ENCODE measurements at regions not wholly inside any gene's neighbourhood (a gene's known extent, or its start where the extent isn't known, plus 50 kb on each side); places are given as distances from the start of the nearest gene placed in this dataset.

DNA sequence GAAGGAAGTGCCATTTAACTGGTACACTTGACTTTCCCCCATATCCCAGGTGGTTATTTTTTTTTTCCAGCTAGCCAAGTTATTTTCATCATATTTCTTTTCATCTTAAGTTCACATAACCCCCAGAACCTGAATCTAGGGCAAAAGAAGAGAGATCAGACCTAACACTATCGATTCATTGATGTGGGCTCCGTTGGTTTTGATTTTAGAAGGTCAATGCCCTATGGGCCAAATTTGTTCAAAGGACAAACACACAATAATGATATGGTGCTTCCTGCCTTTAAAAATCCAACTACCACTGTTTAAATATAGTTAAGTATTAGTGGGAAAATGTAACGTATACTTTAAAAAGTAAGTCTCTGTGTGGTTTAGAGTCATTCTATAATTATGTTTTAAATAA, 665.7 kb downstream of the ZNF674 start:
- CTCF ChIA-PET = no interaction called here
- DNase-seq = no peak
- Mint-ChIP-seq H3K9me3 (no peaks in the 10 kb centered on the region), H3K27me3 (peaks cover 4% of the 10 kb centered on the region), H3K27ac (no peak overlapping the region), H3K36me3 (no peaks in the 10 kb centered on the region), H3K4me3 (no peak overlapping the region), H3K4me1 (peaks cover 8% of the 10 kb centered on the region)

DNA sequence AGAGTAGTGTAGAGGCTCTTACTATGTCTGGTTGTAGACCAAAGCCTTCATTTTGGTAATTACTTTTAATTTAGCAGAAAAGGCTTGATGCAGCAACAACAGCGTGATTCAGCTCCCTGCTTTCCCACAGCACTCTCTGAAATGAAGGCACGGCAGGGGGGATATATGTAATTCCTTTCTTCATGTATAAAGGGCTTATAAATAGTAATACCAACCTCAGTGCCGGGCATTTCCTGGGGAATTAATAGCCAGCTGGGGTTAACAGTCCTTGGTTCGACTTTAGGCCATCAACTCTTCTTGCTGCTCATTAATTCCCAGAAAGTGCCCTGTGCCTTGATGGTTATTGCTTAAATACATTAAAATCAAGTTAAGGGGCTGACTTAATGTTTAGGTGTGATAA, 669.0 kb downstream of the ZNF674 start:
- H3K9me3 Mint-ChIP-seq = no peaks in the 10 kb centered on the region
- H3K4me1 Mint-ChIP-seq = peaks cover 4% of the 10 kb centered on the region
- CTCF ChIA-PET = no interaction called here
- no peak for DNase-seq
- H3K4me3 Mint-ChIP-seq = no peak overlapping the region
- no peak overlapping the region for H3K27ac Mint-ChIP-seq
- no peaks in the 10 kb centered on the region for H3K27me3 Mint-ChIP-seq
- H3K36me3 Mint-ChIP-seq = no peaks in the 10 kb centered on the region

DNA sequence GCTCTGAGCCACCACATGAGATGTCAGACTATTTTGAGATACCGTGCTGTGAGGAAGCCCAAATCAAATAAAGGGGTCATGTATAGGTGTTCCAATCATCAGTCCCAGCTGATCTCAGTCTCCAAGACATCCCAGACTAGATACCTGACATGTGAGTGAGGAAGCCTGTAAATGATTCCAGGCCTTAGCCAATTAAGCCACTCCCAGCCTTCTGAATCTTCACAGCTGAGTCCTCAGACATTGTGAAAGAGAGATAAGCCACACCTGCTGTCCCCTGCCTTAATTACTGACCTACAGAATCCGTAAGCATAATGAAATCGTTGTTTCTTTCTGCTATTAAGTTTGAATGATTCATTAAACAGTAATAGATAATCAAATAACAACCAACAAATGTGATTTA, 671.4 kb downstream of the ZNF674 start:
- Mint-ChIP-seq H3K9me3 (no peaks in the 10 kb centered on the region), H3K27me3 (no peaks in the 10 kb centered on the region), H3K36me3 (no peaks in the 10 kb centered on the region), H3K4me3 (no peak overlapping the region), H3K27ac (no peak overlapping the region), H3K4me1 (no peaks in the 10 kb centered on the region)
- CTCF ChIA-PET = no interaction called here
- no peak for DNase-seq

DNA sequence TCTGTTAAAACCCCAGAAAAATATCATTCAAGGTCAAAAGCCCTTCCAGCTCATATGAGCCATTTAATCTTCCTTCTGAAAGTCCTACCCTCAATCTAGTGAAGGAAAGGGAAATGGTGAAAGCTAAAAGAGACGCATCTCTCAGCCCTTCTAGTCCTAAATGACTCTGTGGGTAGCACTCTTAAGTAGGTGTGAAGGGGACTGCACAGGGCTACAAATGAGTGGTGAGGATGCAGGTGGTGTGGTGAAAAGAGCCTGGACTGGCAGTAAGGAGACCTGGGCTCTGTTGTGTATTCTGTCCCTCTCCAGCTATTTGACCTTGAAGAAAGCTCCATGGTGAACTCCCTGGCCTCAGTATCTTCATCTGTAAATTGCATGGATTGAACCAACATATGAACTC, 671.8 kb upstream of the DIPK2B start:
- no peaks in the 10 kb centered on the region for H3K4me1 Mint-ChIP-seq
- CTCF ChIA-PET = no interaction called here

DNA sequence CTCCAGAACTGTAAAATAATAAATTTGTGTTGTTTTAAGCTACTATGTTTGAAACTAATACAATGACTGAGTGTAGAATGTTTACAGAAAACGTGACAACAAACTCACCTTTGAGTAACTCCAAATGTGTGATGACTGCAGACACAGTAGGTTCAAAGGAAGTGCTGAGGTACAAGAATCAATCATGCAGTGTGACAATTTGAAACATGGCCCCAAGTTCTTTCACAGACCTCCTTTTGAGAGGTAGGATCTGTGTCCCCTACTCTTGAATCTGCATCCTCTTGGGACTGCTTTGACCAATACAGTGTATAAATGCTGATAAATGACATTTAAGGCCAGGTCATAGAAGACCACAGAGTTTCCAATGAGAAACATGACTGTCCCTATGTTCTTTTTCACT, 667.7 kb upstream of the DIPK2B start:
- no peak for DNase-seq
- no peak overlapping the region for H3K27ac Mint-ChIP-seq
- no peaks in the 10 kb centered on the region for H3K9me3 Mint-ChIP-seq
- no peaks in the 10 kb centered on the region for H3K27me3 Mint-ChIP-seq
- CTCF ChIA-PET = no interaction called here
- H3K36me3 Mint-ChIP-seq = no peaks in the 10 kb centered on the region
- no peaks in the 10 kb centered on the region for H3K4me1 Mint-ChIP-seq
- no peak overlapping the region for H3K4me3 Mint-ChIP-seq

More for the DNA sequence above, 671.8 kb upstream of the DIPK2B start:
- no peaks in the 10 kb centered on the region for H3K9me3 Mint-ChIP-seq
- no peak overlapping the region for H3K27ac Mint-ChIP-seq
- no peak for DNase-seq
- H3K4me3 Mint-ChIP-seq = no peak overlapping the region
- H3K36me3 Mint-ChIP-seq = no peaks in the 10 kb centered on the region
- H3K27me3 Mint-ChIP-seq = no peaks in the 10 kb centered on the region

DNA sequence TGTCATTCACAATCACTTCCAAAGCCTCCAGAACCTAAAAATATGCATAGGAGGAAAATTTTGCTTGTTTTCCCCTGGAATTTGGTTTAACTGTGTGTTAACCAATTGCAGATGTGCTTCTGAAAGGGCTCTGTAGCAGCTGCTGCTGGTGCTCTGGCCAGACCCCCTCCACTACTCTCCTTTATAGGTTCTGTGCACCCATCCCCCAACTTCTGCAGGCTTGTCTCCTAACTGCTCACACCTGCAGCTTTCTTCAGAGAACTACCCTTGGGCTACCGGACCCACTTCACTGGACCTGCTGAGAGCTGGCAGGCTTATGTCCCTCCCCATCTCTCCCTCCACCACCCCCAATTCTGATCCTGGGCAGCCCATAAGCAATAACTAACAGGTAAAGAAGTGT, 662.1 kb upstream of the DIPK2B start:
- H3K4me1 Mint-ChIP-seq = no peaks in the 10 kb centered on the region
- H3K27me3 Mint-ChIP-seq = no peaks in the 10 kb centered on the region
- H3K36me3 Mint-ChIP-seq = no peaks in the 10 kb centered on the region
- DNase-seq = no peak
- no peaks in the 10 kb centered on the region for H3K9me3 Mint-ChIP-seq
- no peak overlapping the region for H3K4me3 Mint-ChIP-seq
- no peak overlapping the region for H3K27ac Mint-ChIP-seq
- CTCF ChIA-PET = no interaction called here

DNA sequence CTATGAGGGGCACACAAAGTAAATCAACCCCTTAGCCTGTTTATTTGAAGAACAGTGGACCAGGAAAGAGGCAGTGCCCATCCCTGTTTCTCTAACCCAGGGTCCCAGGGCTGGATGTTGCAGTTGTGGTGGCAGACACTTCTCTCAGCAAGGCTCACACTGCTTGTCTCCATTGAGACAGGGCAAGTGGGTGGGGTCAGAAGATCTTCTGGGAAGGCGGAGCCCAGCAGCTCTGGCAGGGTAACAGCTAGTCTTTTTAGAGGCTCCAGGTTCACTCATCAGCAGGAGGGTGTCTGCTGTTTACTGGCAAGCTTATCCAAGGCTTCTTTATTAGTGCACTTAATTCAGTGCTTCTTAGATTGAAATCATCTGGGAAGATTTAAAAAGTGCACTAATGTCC, 659.8 kb upstream of the DIPK2B start:
- CTCF ChIA-PET = no interaction called here
- DNase-seq = no peak
- no peaks in the 10 kb centered on the region for H3K4me1 Mint-ChIP-seq
- H3K4me3 Mint-ChIP-seq = no peak overlapping the region
- no peaks in the 10 kb centered on the region for H3K9me3 Mint-ChIP-seq
- H3K36me3 Mint-ChIP-seq = no peaks in the 10 kb centered on the region
- no peaks in the 10 kb centered on the region for H3K27me3 Mint-ChIP-seq
- no peak overlapping the region for H3K27ac Mint-ChIP-seq

DNA sequence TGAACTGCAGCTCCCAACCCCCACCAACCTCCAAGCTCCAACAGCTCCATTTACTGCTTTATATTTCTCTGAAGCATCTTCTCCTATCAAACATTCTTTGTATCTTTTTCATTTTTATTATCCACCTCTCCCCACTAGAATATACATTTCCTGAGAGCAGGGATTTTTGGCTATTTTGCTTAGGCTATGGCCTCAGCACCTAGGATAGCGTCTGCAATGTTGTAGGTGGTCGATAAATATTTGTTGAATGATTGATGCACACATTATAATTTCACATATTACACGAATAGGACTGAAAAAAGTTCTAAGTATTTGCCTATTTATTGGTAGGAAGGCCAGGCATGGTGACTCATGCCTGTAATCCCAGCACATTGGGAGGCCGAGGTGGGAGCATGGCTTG, 658.7 kb upstream of the DIPK2B start:
- no peak overlapping the region for H3K27ac Mint-ChIP-seq
- H3K9me3 Mint-ChIP-seq = no peaks in the 10 kb centered on the region
- H3K4me1 Mint-ChIP-seq = peaks cover 4% of the 10 kb centered on the region
- H3K27me3 Mint-ChIP-seq = no peaks in the 10 kb centered on the region
- H3K4me3 Mint-ChIP-seq = no peak overlapping the region
- CTCF ChIA-PET = no interaction called here
- no peaks in the 10 kb centered on the region for H3K36me3 Mint-ChIP-seq
- no peak for DNase-seq

DNA sequence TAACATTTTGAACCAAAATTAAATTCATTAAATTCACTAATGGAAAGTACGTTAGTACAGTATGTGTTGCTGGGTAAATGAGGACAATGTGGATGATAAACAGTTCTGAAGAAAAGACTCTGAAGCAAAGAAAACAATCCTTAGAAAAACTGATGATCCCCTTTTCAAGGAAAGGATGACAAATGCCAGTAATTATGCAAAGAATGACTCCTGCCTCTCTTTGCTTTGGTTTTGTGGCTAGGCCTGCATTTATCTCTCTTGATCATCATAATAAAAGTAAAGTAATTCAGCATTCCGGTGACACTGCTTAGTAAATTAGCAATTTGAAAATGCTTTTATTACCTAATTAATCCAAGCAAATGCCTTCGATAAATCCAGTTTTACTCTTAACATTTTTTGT, 652.2 kb upstream of the DIPK2B start:
- Mint-ChIP-seq H3K4me1 (peaks cover 37% of the 10 kb centered on the region), H3K27ac (peak overlapping the region; percentile 45), H3K4me3 (peak overlapping the region; percentile 37)

DNA sequence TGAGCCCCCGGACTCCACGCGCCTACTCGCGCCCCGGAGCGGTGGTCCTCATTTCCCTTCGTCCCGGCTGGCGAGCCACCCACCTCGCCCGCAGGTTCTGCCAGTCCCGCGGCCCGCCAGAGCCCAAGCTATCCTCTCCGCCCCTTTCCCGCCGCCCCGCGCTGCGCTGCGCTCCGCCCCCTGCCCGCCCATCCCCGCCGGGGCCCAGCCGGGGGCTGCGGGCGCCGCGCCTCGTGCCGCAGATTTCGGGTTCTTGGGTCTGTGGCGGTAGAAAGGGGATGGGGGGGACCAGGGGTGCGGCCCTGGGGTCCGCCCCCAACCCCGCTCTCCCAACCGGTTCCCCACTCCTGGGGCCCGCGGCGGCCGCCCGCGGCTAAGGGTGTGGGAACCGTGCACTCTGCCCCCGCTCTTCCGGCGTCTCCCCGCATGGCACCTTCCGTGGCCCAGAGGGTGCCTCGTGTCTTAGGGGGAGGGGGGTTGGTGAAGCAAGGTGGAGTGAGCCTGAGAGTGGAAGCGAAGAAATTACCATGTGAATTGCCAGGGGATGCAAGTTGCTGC, 650.8 kb upstream of the DIPK2B start:
- CTCF ChIA-PET = no interaction called here
- H3K9me3 Mint-ChIP-seq = no peaks in the 10 kb centered on the region
- no peaks in the 10 kb centered on the region for H3K27me3 Mint-ChIP-seq
- DNase-seq = peak; percentile 66
- H3K27ac Mint-ChIP-seq = peak overlapping the region; percentile 84
- H3K4me3 Mint-ChIP-seq = peak overlapping the region; percentile 96
- peaks cover 12% of the 10 kb centered on the region for H3K36me3 Mint-ChIP-seq
- H3K4me1 Mint-ChIP-seq = peaks cover 39% of the 10 kb centered on the region

More for the DNA sequence above, 652.2 kb upstream of the DIPK2B start:
- H3K36me3 Mint-ChIP-seq = peaks cover 8% of the 10 kb centered on the region
- CTCF ChIA-PET = no interaction called here
- no peaks in the 10 kb centered on the region for H3K9me3 Mint-ChIP-seq
- H3K27me3 Mint-ChIP-seq = no peaks in the 10 kb centered on the region
- DNase-seq = no peak

DNA sequence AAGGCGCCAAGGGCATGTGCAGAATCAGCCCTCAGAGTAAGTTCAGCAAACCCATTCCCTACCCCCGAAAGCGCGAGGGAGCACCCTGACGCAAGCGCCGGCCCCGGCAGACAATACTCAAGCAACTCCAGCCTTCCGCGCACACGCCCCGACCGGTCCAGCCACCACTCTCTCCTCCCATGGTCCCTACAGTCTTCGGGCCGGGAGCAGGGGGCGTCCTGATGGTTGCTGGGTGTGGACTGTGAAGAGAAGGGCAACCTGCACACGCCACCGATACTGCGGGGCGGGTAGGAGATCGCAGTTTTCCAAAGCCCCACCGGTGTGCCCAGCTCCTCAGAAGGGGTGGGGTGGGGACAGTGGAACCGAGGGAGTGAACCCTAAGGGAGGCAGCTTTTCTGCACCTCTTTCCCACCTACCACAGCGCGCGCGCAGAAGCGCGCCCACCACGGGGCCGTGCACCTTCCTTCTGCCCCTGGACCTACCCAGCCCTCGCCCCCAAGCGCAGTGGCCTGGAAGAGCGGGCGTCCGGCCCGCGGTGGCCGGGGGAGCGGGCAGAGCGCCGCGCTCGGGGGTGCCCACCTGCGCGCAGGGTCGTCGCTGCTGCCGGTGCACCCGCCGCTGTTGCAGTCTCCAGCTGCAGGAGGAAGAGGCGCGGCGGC, 650.2 kb upstream of the DIPK2B start:
- Mint-ChIP-seq H3K4me3 (peak overlapping the region; percentile 96), H3K27ac (peak overlapping the region; percentile 84), H3K27me3 (no peaks in the 10 kb centered on the region), H3K36me3 (peaks cover 15% of the 10 kb centered on the region), H3K9me3 (no peaks in the 10 kb centered on the region), H3K4me1 (peaks cover 42% of the 10 kb centered on the region)
- CTCF ChIA-PET = no interaction called here
- peak; percentile 48 for DNase-seq

DNA sequence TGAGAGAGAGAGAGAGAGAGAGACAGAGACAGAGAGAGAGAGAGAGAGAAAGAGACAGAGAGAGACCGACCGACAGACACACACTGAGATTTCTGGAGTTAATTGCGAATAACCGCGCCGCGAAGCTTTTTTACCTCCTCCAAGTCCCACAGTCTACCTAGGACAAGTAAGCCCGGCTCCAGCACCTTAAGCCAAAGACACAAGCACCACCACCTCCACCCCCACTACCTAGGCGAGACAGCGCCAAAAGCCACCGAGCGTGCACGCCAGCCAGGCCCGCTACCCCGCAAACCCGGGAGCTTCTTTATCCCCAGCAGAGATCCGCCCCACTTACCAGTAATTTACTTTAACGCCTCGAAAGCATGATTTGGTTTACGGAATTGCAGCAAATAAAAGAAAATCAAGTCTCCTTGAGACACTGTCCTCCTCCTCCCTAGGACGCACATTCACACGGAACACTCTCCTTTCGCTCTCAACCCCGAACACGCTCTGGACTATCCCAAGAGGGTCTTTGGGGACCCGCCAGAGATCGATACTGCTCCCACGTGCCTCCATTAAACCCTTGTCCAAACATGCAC, 649.6 kb upstream of the DIPK2B start:
- H3K4me3 Mint-ChIP-seq = peak overlapping the region; percentile 96
- peak; percentile 43 for DNase-seq
- peaks cover 43% of the 10 kb centered on the region for H3K4me1 Mint-ChIP-seq
- H3K27ac Mint-ChIP-seq = peak overlapping the region; percentile 84
- no peaks in the 10 kb centered on the region for H3K9me3 Mint-ChIP-seq
- H3K36me3 Mint-ChIP-seq = peaks cover 17% of the 10 kb centered on the region
- no peaks in the 10 kb centered on the region for H3K27me3 Mint-ChIP-seq
- CTCF ChIA-PET = no interaction called here

DNA sequence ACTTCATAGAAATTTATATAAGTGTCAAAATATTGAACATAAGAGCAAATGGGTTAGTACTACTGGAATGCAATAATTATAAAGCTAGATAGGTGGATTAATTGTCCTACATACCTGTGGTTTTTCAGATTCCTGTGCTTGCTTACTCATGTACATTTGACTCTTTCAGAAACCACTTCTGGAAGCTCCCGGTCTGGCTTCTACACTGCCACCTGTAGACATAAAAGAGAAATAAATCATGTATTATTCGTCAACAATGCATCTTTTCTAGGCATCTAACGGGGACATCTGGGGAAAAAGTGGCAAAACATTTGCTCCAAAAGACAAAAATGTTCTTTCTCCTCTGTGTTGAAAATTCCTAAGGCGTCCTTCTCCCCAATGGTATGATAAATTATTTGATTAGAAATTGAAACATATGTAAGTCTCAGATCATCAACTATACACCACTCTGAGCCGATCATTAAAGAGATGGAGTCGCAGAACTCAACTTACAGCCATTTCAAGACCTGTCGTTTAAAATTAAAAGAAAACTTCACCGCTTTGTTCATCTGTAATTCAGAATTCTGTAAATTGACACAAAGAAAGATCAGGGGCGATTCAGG, 648.7 kb upstream of the DIPK2B start:
- CTCF ChIA-PET = interaction anchor here (0.6 to 1.4 kb wide), 4 partner anchors 43 to 509 kb away, joined by 3 to 5 read pairs (median 3); no protein-coding TSS in a partner anchor
- Mint-ChIP-seq H3K36me3 (peaks cover 20% of the 10 kb centered on the region), H3K4me3 (peak overlapping the region; percentile 96), H3K27me3 (no peaks in the 10 kb centered on the region), H3K4me1 (peaks cover 40% of the 10 kb centered on the region), H3K9me3 (no peaks in the 10 kb centered on the region), H3K27ac (peak overlapping the region; percentile 84)
- peak; percentile 28 for DNase-seq

DNA sequence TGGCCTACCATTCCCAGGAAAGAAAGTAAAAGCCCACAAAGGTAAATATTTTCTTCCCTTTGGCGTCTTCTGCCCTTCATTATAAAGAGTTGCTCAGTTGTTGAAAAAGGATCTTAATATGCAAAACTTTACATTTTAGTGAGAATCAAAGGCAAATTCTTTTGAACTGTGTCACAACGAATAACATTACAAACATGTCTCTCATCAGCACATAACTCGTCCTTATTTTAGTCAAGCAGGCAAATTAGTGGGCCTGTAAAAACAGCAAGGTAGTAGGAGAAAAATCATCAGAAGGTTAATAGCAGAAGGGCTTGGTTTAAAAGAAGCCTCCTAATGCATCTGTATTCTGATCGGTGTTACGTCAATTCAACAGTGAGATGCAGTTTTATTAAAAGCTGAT, 647.3 kb upstream of the DIPK2B start:
- H3K27ac Mint-ChIP-seq = no peak overlapping the region
- H3K4me1 Mint-ChIP-seq = peaks cover 41% of the 10 kb centered on the region
- no peak for DNase-seq
- H3K4me3 Mint-ChIP-seq = no peak overlapping the region
- peaks cover 30% of the 10 kb centered on the region for H3K36me3 Mint-ChIP-seq
- H3K9me3 Mint-ChIP-seq = no peaks in the 10 kb centered on the region
- H3K27me3 Mint-ChIP-seq = no peaks in the 10 kb centered on the region
- CTCF ChIA-PET = no interaction called here

DNA sequence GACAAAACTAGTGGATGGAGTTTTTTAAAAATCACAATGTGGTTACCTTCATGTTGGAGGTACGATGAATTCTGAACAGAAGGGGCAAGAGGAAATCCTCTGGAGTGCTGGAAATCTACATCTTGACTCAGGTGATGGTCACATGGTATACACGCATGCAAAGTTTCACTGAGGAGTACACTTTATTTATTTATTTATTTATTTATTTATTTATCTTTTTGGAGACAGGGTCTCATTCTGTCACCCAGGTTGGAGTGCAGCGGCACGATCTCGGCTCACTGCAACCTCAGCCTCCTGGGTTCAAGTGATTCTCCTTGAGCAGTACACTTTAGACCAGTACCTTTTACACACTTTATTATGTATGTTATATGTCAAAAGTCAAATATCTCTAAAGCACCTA, 645.7 kb upstream of the DIPK2B start:
- no peak for DNase-seq
- H3K27me3 Mint-ChIP-seq = no peaks in the 10 kb centered on the region
- peaks cover 43% of the 10 kb centered on the region for H3K4me1 Mint-ChIP-seq
- CTCF ChIA-PET = interaction anchor here (0.7 kb wide), 1 partner anchor 173 kb away, joined by 3 read pairs; no protein-coding TSS in a partner anchor
- H3K27ac Mint-ChIP-seq = no peak overlapping the region
- peaks cover 41% of the 10 kb centered on the region for H3K36me3 Mint-ChIP-seq
- H3K4me3 Mint-ChIP-seq = no peak overlapping the region
- H3K9me3 Mint-ChIP-seq = no peaks in the 10 kb centered on the region

Data from activated naive CD4-positive, alpha-beta T cell treated with anti-CD3 and anti-CD28 coated beads, Interleukin-2, amount 10 ng/mL, durations not matched to agents 7 days and 5 days (primary cell).